ENCODE measurements at regions not wholly inside any gene's neighbourhood (a gene's known extent, or its start where the extent isn't known, plus 50 kb on each side); places are given as distances from the start of the nearest gene placed in this dataset.

DNA sequence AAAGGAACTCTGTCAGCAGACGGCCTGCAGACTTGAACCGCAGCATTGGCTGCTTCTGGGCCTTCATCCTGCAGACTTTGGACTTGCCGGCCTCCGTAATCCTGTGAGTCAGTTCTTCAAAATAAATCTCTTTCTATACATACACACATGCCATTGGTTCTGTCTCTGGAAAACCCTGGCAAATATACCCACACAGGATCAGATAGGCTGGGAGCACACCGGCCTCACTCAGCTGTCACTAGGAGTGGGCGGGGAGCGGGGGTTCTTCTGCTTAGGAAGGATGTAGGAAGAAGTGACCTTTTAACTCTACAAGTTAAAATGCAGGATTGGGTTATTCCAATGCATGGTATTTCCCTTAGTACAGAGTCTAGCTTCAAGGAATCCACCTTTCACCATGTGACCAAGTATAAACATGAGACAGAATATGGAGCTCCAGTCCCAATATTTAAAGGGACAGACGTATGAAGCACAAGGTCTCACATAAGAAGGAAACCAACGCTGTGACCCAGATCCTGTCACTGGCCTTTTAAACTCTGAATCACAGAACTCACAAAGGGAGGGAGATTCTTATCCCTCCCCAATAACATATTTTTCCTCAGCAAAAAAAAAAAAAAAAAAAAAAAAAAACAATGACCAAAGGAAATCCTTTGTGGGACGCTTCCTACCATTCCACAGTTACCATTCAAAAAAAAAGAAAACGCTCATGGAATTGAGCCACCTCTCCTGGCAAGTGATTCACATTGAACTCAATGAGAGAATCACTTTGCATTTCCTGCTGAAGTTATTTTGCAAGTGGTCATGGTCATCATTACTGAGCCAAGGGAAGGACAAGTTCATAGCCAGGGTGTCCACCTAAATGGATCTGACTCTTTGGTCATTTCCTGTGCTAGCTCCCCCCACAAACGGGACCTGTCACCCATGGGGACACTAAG is 352.9 kb downstream of the FOXO1 start:
- peaks cover 4% of the 10 kb centered on the region for H3K4me1 Mint-ChIP-seq (ENCODE audit: low read depth, unreplicated experiment)
- no peak overlapping the region for H3K4me3 ChIP-seq (ENCODE audit: insufficient read depth, low read depth, low read length)
- peaks cover 5% of the 10 kb centered on the region for H3K27me3 Mint-ChIP-seq (ENCODE audit: low read depth, unreplicated experiment)
- no peak overlapping the region for H3K4me2 ChIP-seq (ENCODE audit: low read length)
- H3K9me3 Mint-ChIP-seq (ENCODE audit: unreplicated experiment), result peaks cover 7% of the 10 kb centered on the region
- no peak overlapping the region for H3K9ac ChIP-seq (ENCODE audit: low read length)
- no peak overlapping the region for H2AFZ ChIP-seq (ENCODE audit: low read depth, low read length)
- no peaks in the 10 kb centered on the region for H3K9me3 ChIP-seq (ENCODE audit: insufficient read depth, low read depth, low read length)
- H3K27ac ChIP-seq (ENCODE audit: low read depth, low read length), result no peak overlapping the region
- FAIRE-seq, result no peak
- no peaks in the 10 kb centered on the region for H3K79me2 ChIP-seq (ENCODE audit: insufficient read depth, low read length)
- H3K4me1 ChIP-seq (ENCODE audit: insufficient read depth, low read length), result peaks cover 9% of the 10 kb centered on the region
- H3K27me3 ChIP-seq (ENCODE audit: insufficient read depth, low read length), result no peaks in the 10 kb centered on the region
- H4K20me1 ChIP-seq (ENCODE audit: insufficient read depth, low read length), result no peaks in the 10 kb centered on the region
- H3K36me3 Mint-ChIP-seq (ENCODE audit: low read depth, unreplicated experiment), result no peaks in the 10 kb centered on the region
- DNase-seq (ENCODE audit: low read depth), result peak; percentile 45
- no peaks in the 10 kb centered on the region for H3K36me3 ChIP-seq (ENCODE audit: insufficient read depth, low read length)
- no peak for TF ChIP-seq EZH2 (IDR thresholded peaks at IDR 0.05; ENCODE audit: insufficient read depth, low read length)
- TF ChIP-seq, protein P1, sequence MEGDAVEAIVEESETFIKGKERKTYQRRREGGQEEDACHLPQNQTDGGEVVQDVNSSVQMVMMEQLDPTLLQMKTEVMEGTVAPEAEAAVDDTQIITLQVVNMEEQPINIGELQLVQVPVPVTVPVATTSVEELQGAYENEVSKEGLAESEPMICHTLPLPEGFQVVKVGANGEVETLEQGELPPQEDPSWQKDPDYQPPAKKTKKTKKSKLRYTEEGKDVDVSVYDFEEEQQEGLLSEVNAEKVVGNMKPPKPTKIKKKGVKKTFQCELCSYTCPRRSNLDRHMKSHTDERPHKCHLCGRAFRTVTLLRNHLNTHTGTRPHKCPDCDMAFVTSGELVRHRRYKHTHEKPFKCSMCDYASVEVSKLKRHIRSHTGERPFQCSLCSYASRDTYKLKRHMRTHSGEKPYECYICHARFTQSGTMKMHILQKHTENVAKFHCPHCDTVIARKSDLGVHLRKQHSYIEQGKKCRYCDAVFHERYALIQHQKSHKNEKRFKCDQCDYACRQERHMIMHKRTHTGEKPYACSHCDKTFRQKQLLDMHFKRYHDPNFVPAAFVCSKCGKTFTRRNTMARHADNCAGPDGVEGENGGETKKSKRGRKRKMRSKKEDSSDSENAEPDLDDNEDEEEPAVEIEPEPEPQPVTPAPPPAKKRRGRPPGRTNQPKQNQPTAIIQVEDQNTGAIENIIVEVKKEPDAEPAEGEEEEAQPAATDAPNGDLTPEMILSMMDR (IDR thresholded peaks at IDR 0.05; ENCODE audit: insufficient read depth, low read depth, low read length), result no peak
- H3K27ac Mint-ChIP-seq (ENCODE audit: unreplicated experiment), result no peak overlapping the region
- no peak overlapping the region for H3K4me3 Mint-ChIP-seq (ENCODE audit: unreplicated experiment)

DNA sequence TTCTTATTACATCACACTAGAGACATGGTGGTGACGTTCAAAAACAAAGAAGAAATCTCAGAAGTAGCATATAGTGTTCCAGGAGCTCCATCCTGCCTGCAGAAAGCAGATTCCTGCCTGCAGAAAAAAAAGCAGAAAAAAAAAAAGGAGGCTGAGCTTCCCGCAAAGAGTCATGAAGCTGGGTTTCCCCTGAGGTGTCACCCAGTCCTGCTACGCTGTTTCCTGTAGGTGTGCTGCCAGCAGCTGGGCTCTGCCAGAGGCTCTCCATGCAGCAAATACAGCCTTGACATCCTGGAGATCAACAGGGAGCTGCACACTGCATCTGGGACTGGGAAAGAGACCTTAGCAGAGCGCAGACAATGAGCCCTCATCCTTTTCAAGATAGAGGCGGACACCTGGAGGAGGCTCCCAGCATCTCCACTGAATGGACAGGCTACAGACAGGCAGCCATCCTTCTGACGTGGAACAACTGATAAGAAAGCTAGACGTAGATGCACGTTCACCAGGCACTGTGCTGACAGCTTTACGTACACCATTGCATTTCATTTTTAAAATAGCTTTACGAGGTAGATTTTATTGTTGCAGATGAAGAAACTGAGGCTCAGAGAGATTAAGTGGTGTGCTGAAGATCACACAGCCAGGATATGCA is 350.9 kb downstream of the FOXO1 start:
- no peaks in the 10 kb centered on the region for H3K27me3 ChIP-seq (ENCODE audit: insufficient read depth, low read length)
- TF ChIP-seq, protein P1 (IDR thresholded peaks at IDR 0.05; ENCODE audit: insufficient read depth, low read depth, low read length), result no peak
- TF ChIP-seq EZH2 (IDR thresholded peaks at IDR 0.05; ENCODE audit: insufficient read depth, low read length), result no peak
- no peaks in the 10 kb centered on the region for H3K79me2 ChIP-seq (ENCODE audit: insufficient read depth, low read length)
- peaks cover 7% of the 10 kb centered on the region for H3K9me3 Mint-ChIP-seq (ENCODE audit: unreplicated experiment)
- H3K9me3 ChIP-seq (ENCODE audit: insufficient read depth, low read depth, low read length), result no peaks in the 10 kb centered on the region
- peaks cover 9% of the 10 kb centered on the region for H3K4me1 ChIP-seq (ENCODE audit: insufficient read depth, low read length)
- no peak overlapping the region for H3K4me2 ChIP-seq (ENCODE audit: low read length)
- H3K27ac Mint-ChIP-seq (ENCODE audit: unreplicated experiment), result no peak overlapping the region
- H4K20me1 ChIP-seq (ENCODE audit: insufficient read depth, low read length), result no peaks in the 10 kb centered on the region
- no peaks in the 10 kb centered on the region for H3K36me3 Mint-ChIP-seq (ENCODE audit: low read depth, unreplicated experiment)
- H3K27ac ChIP-seq (ENCODE audit: low read depth, low read length), result no peak overlapping the region
- H3K4me1 Mint-ChIP-seq (ENCODE audit: low read depth, unreplicated experiment), result peaks cover 4% of the 10 kb centered on the region
- DNase-seq (ENCODE audit: low read depth) (no peak), FAIRE-seq (no peak)
- no peak overlapping the region for H2AFZ ChIP-seq (ENCODE audit: low read depth, low read length)
- no peaks in the 10 kb centered on the region for H3K36me3 ChIP-seq (ENCODE audit: insufficient read depth, low read length)
- no peak overlapping the region for H3K4me3 Mint-ChIP-seq (ENCODE audit: unreplicated experiment)
- H3K27me3 Mint-ChIP-seq (ENCODE audit: low read depth, unreplicated experiment), result peaks cover 5% of the 10 kb centered on the region
- no peak overlapping the region for H3K9ac ChIP-seq (ENCODE audit: low read length)
- H3K4me3 ChIP-seq (ENCODE audit: insufficient read depth, low read depth, low read length), result no peak overlapping the region

All from astrocyte (in vitro differentiated cells and primary cell).